ENCODE measurements at regions not wholly inside any gene's neighbourhood (a gene's known extent, or its start where the extent isn't known, plus 50 kb on each side); places are given as distances from the start of the nearest gene placed in this dataset.

- no peak for DNase-seq
Measured at GRCh38 chr15:60057554-60057953, 53.4 kb downstream of the FOXB1 start.

GRCh38 chr15:60059186-60059585 is 55.1 kb downstream of the FOXB1 start:
- no peak for DNase-seq

GRCh38 chr15:60061758-60062157 is 57.6 kb downstream of the FOXB1 start:
- no peak for DNase-seq

- no peak for DNase-seq
Measured at GRCh38 chr15:60062826-60063225, 58.7 kb downstream of the FOXB1 start.

GRCh38 chr15:60065951-60066350 is 61.8 kb downstream of the FOXB1 start:
- no peak for DNase-seq

- no peak for DNase-seq
Measured at GRCh38 chr15:60070838-60071493, 66.9 kb downstream of the FOXB1 start.

- DNase-seq, result no peak
Measured at GRCh38 chr15:60072826-60073465, 68.8 kb downstream of the FOXB1 start.

- no peak for DNase-seq
Measured at GRCh38 chr15:60073466-60073840, 69.3 kb downstream of the FOXB1 start.

- no peak for DNase-seq
Measured at GRCh38 chr15:60074181-60074885, 70.2 kb downstream of the FOXB1 start.

GRCh38 chr15:60076045-60076444 is 71.9 kb downstream of the FOXB1 start:
- no peak for DNase-seq

- DNase-seq, result no peak
Measured at GRCh38 chr15:60076582-60077276, 72.6 kb downstream of the FOXB1 start.

GRCh38 chr15:60077581-60078359 is 73.7 kb downstream of the FOXB1 start:
- DNase-seq, result no peak

GRCh38 chr15:60079210-60079609 is 75.1 kb downstream of the FOXB1 start:
- no peak for DNase-seq

- no peak for DNase-seq
Measured at GRCh38 chr15:60081976-60082375, 77.9 kb downstream of the FOXB1 start.

- DNase-seq, result no peak
Measured at GRCh38 chr15:60083318-60083717, 79.2 kb downstream of the FOXB1 start.

GRCh38 chr15:60086681-60087429 is 82.7 kb downstream of the FOXB1 start:
- DNase-seq, result no peak

GRCh38 chr15:60087561-60087960 is 83.5 kb downstream of the FOXB1 start:
- no peak for DNase-seq

GRCh38 chr15:60090747-60091146 is 86.6 kb downstream of the FOXB1 start:
- DNase-seq, result no peak

- DNase-seq, result no peak
Measured at GRCh38 chr15:60091157-60091556, 87.0 kb downstream of the FOXB1 start.

- DNase-seq, result no peak
Measured at GRCh38 chr15:60091911-60092310, 87.8 kb downstream of the FOXB1 start.

- DNase-seq, result no peak
Measured at GRCh38 chr15:60093273-60094067, 89.4 kb downstream of the FOXB1 start.

All from activated CD4-positive, CD25-positive, alpha-beta regulatory T cell (primary cell).